OCI-LY7 (cell line): ENCODE measurements at regions not wholly inside any gene's neighbourhood (a gene's known extent, or its start where the extent isn't known, plus 50 kb on each side); places are given as distances from the start of the nearest gene placed in this dataset.

Experiments used
- BruUV-seq: library from RNA; stranded (reverse); fragments of 400-500 nt; replicated peaks from 2 replicates; lab custom pipeline; 2021; lab: Mats Ljungman, UMichigan
- CTCF ChIA-PET: fragments of 300-600 bp; sonication (Branson Sonifier 250); formaldehyde crosslinking; loops from one replicate; lab custom pipeline; 2022; ENCODE audit warnings: antibody characterized with exemption; ENCODE audit not compliant: unreplicated experiment; lab: Charles Lee
- POLR2A ChIA-PET: fragments of 300-600 bp; sonication (Branson Sonifier 250); formaldehyde crosslinking; loops from one replicate; lab custom pipeline; 2022; ENCODE audit warnings: antibody characterized with exemption; lab: Charles Lee
- DNase-seq: peaks from one replicate; pipeline ENCODE4 v3.0.0-alpha.2; 2015; ENCODE audit warnings: low spot score
- H2AFZ ChIP-seq: fragments of 200-600 bp; sonication (generic), shearing (Covaris generic); 2 replicates; pipeline ENCODE4 v1.6.1; 2014; ENCODE audit warnings: mild to moderate bottlenecking, antibody characterized with exemption, low read length, moderate library complexity
- H3K27ac ChIP-seq: fragments of 200-600 bp; sonication (generic); 2 replicates; pipeline ENCODE4 v1.5.1; 2014; ENCODE audit warnings: mixed run types, low read depth, mild to moderate bottlenecking, moderate library complexity, low read length, inconsistent platforms; ENCODE audit not compliant: poor library complexity, severe bottlenecking
- H3K36me3 ChIP-seq: fragments of 200-600 bp; sonication (generic); 2 replicates; pipeline ENCODE4 v1.6.1; 2014; ENCODE audit warnings: mild to moderate bottlenecking, antibody characterized with exemption, low read length, moderate library complexity, mixed read lengths; ENCODE audit not compliant: insufficient read depth
- H3K4me1 ChIP-seq: fragments of 200-600 bp; sonication (generic); 2 replicates; pipeline ENCODE4 v1.5.1; 2014; ENCODE audit warnings: mild to moderate bottlenecking, low read length; ENCODE audit not compliant: insufficient read depth, poor library complexity, severe bottlenecking
- H3K4me2 ChIP-seq: fragments of 200-600 bp; sonication (generic); 2 replicates; pipeline ENCODE4 v1.6.1; 2014; ENCODE audit warnings: mild to moderate bottlenecking, low read length
- H3K4me3 ChIP-seq: fragments of 200-600 bp; sonication (generic); 2 replicates; pipeline ENCODE4 v1.5.1; 2014; ENCODE audit warnings: mild to moderate bottlenecking, low read depth, low read length; ENCODE audit not compliant: poor library complexity, severe bottlenecking
- H3K79me2 ChIP-seq: fragments of 200-600 bp; sonication (generic); 2 replicates; pipeline ENCODE4 v1.6.1; 2016; ENCODE audit warnings: low read depth, mild to moderate bottlenecking, low read length, moderate library complexity, mixed read lengths; ENCODE audit not compliant: insufficient read depth
- H3K9me2 ChIP-seq: fragments of 200-600 bp; sonication (generic); 2 replicates; pipeline ENCODE4 v1.6.1; 2016; ENCODE audit warnings: mild to moderate bottlenecking, low read length, mixed read lengths; ENCODE audit not compliant: insufficient read depth
- H3K9me3 ChIP-seq: fragments of 200-600 bp; sonication (generic); 2 replicates; pipeline ENCODE4 v1.6.1; 2014; ENCODE audit warnings: mild to moderate bottlenecking, mixed run types, low read length, mixed read lengths
- H4K20me1 ChIP-seq: fragments of 200-600 bp; sonication (generic); 2 replicates; pipeline ENCODE4 v1.6.1; 2014; ENCODE audit warnings: mild to moderate bottlenecking, antibody characterized with exemption, low read length, moderate library complexity, mixed read lengths; ENCODE audit not compliant: insufficient read depth
- EZH2phosphoT487 ChIP-seq: fragments of 200-600 bp; sonication (generic); IDR thresholded peaks from 2 replicates; pipeline ENCODE4 v1.6.1; 2018; ENCODE audit warnings: low read depth, borderline replicate concordance, mild to moderate bottlenecking, mixed run types, antibody characterized with exemption, low read length, moderate library complexity, mixed read lengths
- intact Hi-C: fragments of 100-400 bp; cut with micrococcal nuclease; formaldehyde crosslinking; loops from one replicate; pipeline ENCODE4 v1.10.0; 2022; ENCODE audit not compliant: unreplicated experiment
- TF ChIP-seq, protein P1 (sequence below): fragments of 200-600 bp; sonication (generic); conservative IDR thresholded peaks from 2 replicates; pipeline ENCODE4 v1.5.1; 2014; ENCODE audit warnings: mild to moderate bottlenecking, antibody characterized with exemption, low read length, moderate library complexity, mixed read lengths

GRCh38 chr2:59804732-59805131 is 748.7 kb downstream of the BCL11A start:
- H3K36me3 ChIP-seq, result no peaks in the 10 kb centered on the region
- H3K79me2 ChIP-seq, result no peaks in the 10 kb centered on the region
- no TSS peak for BruUV-seq
- ChIA-PET POLR2A (interaction anchor here (0.6 kb wide), 1 partner anchor 1085 kb away, joined by 4 read pairs; no protein-coding TSS in a partner anchor), CTCF (no interaction called here)
- no peak overlapping the region for H3K27ac ChIP-seq
- no peak overlapping the region for H3K4me2 ChIP-seq
- intact Hi-C loops, result no loop called here
- H3K4me3 ChIP-seq, result no peak overlapping the region
- H3K4me1 ChIP-seq, result no peaks in the 10 kb centered on the region
- H3K9me3 ChIP-seq, result no peaks in the 10 kb centered on the region
- no peak overlapping the region for H2AFZ ChIP-seq
- TF ChIP-seq, protein P1, sequence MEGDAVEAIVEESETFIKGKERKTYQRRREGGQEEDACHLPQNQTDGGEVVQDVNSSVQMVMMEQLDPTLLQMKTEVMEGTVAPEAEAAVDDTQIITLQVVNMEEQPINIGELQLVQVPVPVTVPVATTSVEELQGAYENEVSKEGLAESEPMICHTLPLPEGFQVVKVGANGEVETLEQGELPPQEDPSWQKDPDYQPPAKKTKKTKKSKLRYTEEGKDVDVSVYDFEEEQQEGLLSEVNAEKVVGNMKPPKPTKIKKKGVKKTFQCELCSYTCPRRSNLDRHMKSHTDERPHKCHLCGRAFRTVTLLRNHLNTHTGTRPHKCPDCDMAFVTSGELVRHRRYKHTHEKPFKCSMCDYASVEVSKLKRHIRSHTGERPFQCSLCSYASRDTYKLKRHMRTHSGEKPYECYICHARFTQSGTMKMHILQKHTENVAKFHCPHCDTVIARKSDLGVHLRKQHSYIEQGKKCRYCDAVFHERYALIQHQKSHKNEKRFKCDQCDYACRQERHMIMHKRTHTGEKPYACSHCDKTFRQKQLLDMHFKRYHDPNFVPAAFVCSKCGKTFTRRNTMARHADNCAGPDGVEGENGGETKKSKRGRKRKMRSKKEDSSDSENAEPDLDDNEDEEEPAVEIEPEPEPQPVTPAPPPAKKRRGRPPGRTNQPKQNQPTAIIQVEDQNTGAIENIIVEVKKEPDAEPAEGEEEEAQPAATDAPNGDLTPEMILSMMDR, result no peak
- no peak for TF ChIP-seq EZH2phosphoT487
- no peaks in the 10 kb centered on the region for H4K20me1 ChIP-seq
- DNase-seq, result no peak
- no peaks in the 10 kb centered on the region for H3K9me2 ChIP-seq

DNA sequence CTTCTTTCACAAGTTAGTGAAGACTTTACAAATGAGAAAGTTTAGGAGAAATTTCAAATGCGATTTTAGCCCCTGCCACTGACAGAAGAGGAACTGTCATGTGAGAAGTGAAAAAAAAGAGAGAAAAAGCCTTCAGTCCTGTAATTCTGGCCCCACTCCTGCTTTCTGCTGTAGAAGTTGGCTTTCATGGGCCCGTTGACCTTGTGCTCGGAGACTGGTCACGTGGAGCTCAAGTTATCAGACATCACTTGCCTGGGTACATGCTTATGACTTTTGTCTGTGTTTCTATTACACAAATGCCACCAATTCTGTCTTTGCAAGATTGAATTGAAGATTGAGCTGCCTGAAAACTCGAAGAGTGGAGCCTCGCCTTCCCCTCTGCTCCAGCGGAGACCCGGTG is 749.9 kb downstream of the BCL11A start:
- no peak overlapping the region for H3K4me2 ChIP-seq
- no peak for TF ChIP-seq EZH2phosphoT487
- TF ChIP-seq, protein P1, result no peak
- no peak overlapping the region for H3K4me3 ChIP-seq
- no peak overlapping the region for H3K27ac ChIP-seq
- intact Hi-C loops, result no loop called here
- H3K4me1 ChIP-seq, result no peaks in the 10 kb centered on the region
- H3K36me3 ChIP-seq, result no peaks in the 10 kb centered on the region
- H2AFZ ChIP-seq, result no peak overlapping the region
- H3K9me3 ChIP-seq, result no peaks in the 10 kb centered on the region
- ChIA-PET CTCF (no interaction called here), POLR2A (interaction anchor here (0.6 to 0.7 kb wide), 2 partner anchors 18 to 1999 kb away, joined by 3 read pairs; no protein-coding TSS in a partner anchor)
- BruUV-seq, result no TSS peak
- no peaks in the 10 kb centered on the region for H3K79me2 ChIP-seq
- H4K20me1 ChIP-seq, result no peaks in the 10 kb centered on the region
- H3K9me2 ChIP-seq, result no peaks in the 10 kb centered on the region
- no peak for DNase-seq

- Histone ChIP-seq H4K20me1 (no peaks in the 10 kb centered on the region), H3K36me3 (no peaks in the 10 kb centered on the region), H2AFZ (no peak overlapping the region), H3K4me1 (no peaks in the 10 kb centered on the region), H3K79me2 (no peaks in the 10 kb centered on the region), H3K9me2 (no peaks in the 10 kb centered on the region), H3K4me2 (no peak overlapping the region), H3K27ac (no peak overlapping the region), H3K9me3 (no peaks in the 10 kb centered on the region), H3K4me3 (no peak overlapping the region)
- POLR2A ChIA-PET, result interaction anchor here (0.7 kb wide), 2 partner anchors 9 to 142 kb away, joined by 3 to 4 read pairs; no protein-coding TSS in a partner anchor
- BruUV-seq, result no TSS peak
- DNase-seq, result no peak
- intact Hi-C loops, result loop anchor here (10.0 kb wide), 1 partner anchor 766 kb away; no protein-coding TSS in a partner anchor
- TF ChIP-seq, protein P1, result no peak
- TF ChIP-seq EZH2phosphoT487, result no peak
- CTCF ChIA-PET, result no interaction called here
These were observed 754.7 kb downstream of the BCL11A start for GRCh38 chr2:59798687-59799232.
